H1 (cell line): ENCODE measurements at regions not wholly inside any gene's neighbourhood (a gene's known extent, or its start where the extent isn't known, plus 50 kb on each side); places are given as distances from the start of the nearest gene placed in this dataset.

Experiments
- CTCF ChIA-PET: fragments of 300-600 bp; sonication (Branson Sonifier 250); formaldehyde crosslinking; loops from one replicate; lab custom pipeline; 2021; ENCODE audit not compliant: partially characterized antibody; lab: Charles Lee
- POLR2A ChIA-PET: fragments of 300-600 bp; sonication (Branson Sonifier 250); formaldehyde crosslinking; loops from one replicate; lab custom pipeline; 2021; ENCODE audit warnings: inconsistent platforms; ENCODE audit not compliant: partially characterized antibody; lab: Charles Lee
- DNase-seq, 2 experiments: peaks; one replicate each; pipeline versions ENCODE4 v3.0.0 to v3.0.0-alpha.2; 2010 to 2022; ENCODE audit warnings: low spot score in 2 of 2, low read depth in 1 of 2, mixed read lengths in 1 of 2
- FAIRE-seq: peaks from 2 replicates; lab custom pipeline; 2011; peaks lifted over from hg19 to GRCh38; lab: Jason Lieb, UNC
- H2AFZ ChIP-seq: 2 replicates; pipeline ENCODE4 v1.8.1; 2012; ENCODE audit warnings: low read length, inconsistent platforms
- H2AK5ac ChIP-seq: 2 replicates; pipeline ENCODE4 v1.6.1; 2013; ENCODE audit warnings: low read depth, low read length
- H2BK120ac ChIP-seq: replicated peaks from 2 replicates; pipeline ENCODE3; 2013; ENCODE audit warnings: low read depth, low read length, inconsistent platforms
- H2BK12ac ChIP-seq: 2 replicates; pipeline ENCODE4 v1.6.1; 2013; ENCODE audit warnings: low read depth, low read length
- H2BK15ac ChIP-seq: 2 replicates; pipeline ENCODE4 v1.6.1; 2013; ENCODE audit warnings: low read length
- H2BK20ac ChIP-seq: 2 replicates; pipeline ENCODE4 v1.6.1; 2013; ENCODE audit warnings: low read length
- H2BK5ac ChIP-seq: 2 replicates; pipeline ENCODE4 v1.6.1; 2013; ENCODE audit warnings: low read depth, low read length
- H3K14ac ChIP-seq: 2 replicates; pipeline ENCODE4 v1.6.1; 2013; ENCODE audit warnings: inconsistent platforms; ENCODE audit not compliant: insufficient read length
- H3K18ac ChIP-seq: 2 replicates; pipeline ENCODE4 v1.6.1; 2013; ENCODE audit warnings: low read length; ENCODE audit errors: extremely low read depth
- H3K23ac ChIP-seq: 2 replicates; pipeline ENCODE4 v1.6.1; 2013; ENCODE audit warnings: inconsistent platforms; ENCODE audit not compliant: insufficient read length
- H3K23me2 ChIP-seq: 2 replicates; pipeline ENCODE4 v1.6.1; 2013; ENCODE audit warnings: low read depth, low read length
- H3K27ac ChIP-seq: 2 replicates; pipeline ENCODE4 v1.6.1; 2011; ENCODE audit warnings: low read depth, low read length, inconsistent platforms
- H3K27me3 ChIP-seq, 4 experiments: replicated peaks in 1 of 4; 1 replicate in 1 of 4; 2 replicates in 3 of 4; pipeline versions ENCODE4 v1.6.1 to v1.8.1; 2011 to 2013; ENCODE audit warnings: low read length in 3 of 4, mild to moderate bottlenecking in 3 of 4, inconsistent platforms in 2 of 4, mixed read lengths in 2 of 4, moderate library complexity in 1 of 4; ENCODE audit not compliant: control insufficient read depth in 3 of 4, insufficient read depth in 3 of 4; ENCODE audit errors: extremely low read depth in 1 of 4
- H3K36me3 ChIP-seq, 4 experiments: 2 replicates each; pipeline versions ENCODE4 v1.6.1 to v1.8.1; 2011 to 2013; ENCODE audit warnings: mild to moderate bottlenecking in 4 of 4, low read length in 3 of 4, moderate library complexity in 2 of 4, control low read depth in 1 of 4, inconsistent platforms in 1 of 4; ENCODE audit not compliant: insufficient read depth in 4 of 4, control insufficient read depth in 2 of 4
- H3K4ac ChIP-seq: replicated peaks from 2 replicates; pipeline ENCODE3; 2013; ENCODE audit warnings: low read length, low read depth, mixed read lengths, inconsistent platforms; ENCODE audit not compliant: insufficient read length
- H3K4me1 ChIP-seq, 4 experiments: replicated peaks in 1 of 4; 1 replicate in 1 of 4; 2 replicates in 3 of 4; pipeline versions ENCODE4 v1.6.1 to v1.8.1; 2011 to 2013; ENCODE audit warnings: low read length in 3 of 4, inconsistent platforms in 2 of 4, mixed read lengths in 1 of 4; ENCODE audit not compliant: insufficient read depth in 4 of 4, control insufficient read depth in 3 of 4
- H3K4me2 ChIP-seq, 2 experiments: 2 replicates each; pipeline versions ENCODE4 v1.6.1 to v1.8.1; 2011 to 2013; ENCODE audit warnings: low read depth in 2 of 2, low read length in 2 of 2, control low read depth in 1 of 2, inconsistent platforms in 1 of 2, mild to moderate bottlenecking in 1 of 2; ENCODE audit not compliant: insufficient read depth in 1 of 2
- H3K4me3 ChIP-seq, 4 experiments: fragments of 200-600, 300-600 bp in 1 of 4; sonication (generic), shearing (Covaris generic), sonication (Bioruptor Twin) in 1 of 4; 2 replicates each; pipeline versions ENCODE4 v1.5.1 to v1.8.1; 2011 to 2016; ENCODE audit warnings: low read length in 4 of 4, low read depth in 3 of 4, control low read depth in 2 of 4, inconsistent platforms in 2 of 4, mild to moderate bottlenecking in 2 of 4, mixed read lengths in 1 of 4, moderate library complexity in 1 of 4; ENCODE audit not compliant: insufficient read depth in 2 of 4; ENCODE audit errors: extremely low read depth in 1 of 4
- H3K56ac ChIP-seq: replicated peaks from 2 replicates; pipeline ENCODE3; 2013; ENCODE audit warnings: low read depth, mild to moderate bottlenecking, mixed read lengths, low read length, inconsistent platforms; ENCODE audit not compliant: insufficient read length
- H3K79me1 ChIP-seq: 2 replicates; pipeline ENCODE4 v1.6.1; 2013; ENCODE audit warnings: low read depth, low read length, control low read depth
- H3K79me2 ChIP-seq, 2 experiments: 2 replicates each; pipeline versions ENCODE4 v1.6.1 to v1.8.1; 2012 to 2013; ENCODE audit warnings: low read length in 2 of 2, mild to moderate bottlenecking in 2 of 2, inconsistent platforms in 1 of 2; ENCODE audit not compliant: insufficient read depth in 2 of 2, control insufficient read depth in 1 of 2
- H3K9ac ChIP-seq, 4 experiments: replicated peaks in 1 of 4; 1 replicate in 1 of 4; 2 replicates in 3 of 4; pipeline versions ENCODE4 v1.6.1 to v1.8.1; 2011 to 2013; ENCODE audit warnings: low read depth in 3 of 4, low read length in 3 of 4, control low read depth in 2 of 4, mild to moderate bottlenecking in 2 of 4, moderate library complexity in 2 of 4, inconsistent platforms in 1 of 4; ENCODE audit errors: extremely low read depth in 1 of 4
- H3K9me3 ChIP-seq, 2 experiments: 2 replicates each; pipeline versions ENCODE4 v1.6.1 to v1.8.1; 2012 to 2013; ENCODE audit warnings: mild to moderate bottlenecking in 2 of 2, moderate library complexity in 2 of 2, control low read depth in 1 of 2, inconsistent platforms in 1 of 2, low read depth in 1 of 2, low read length in 1 of 2, mixed read lengths in 1 of 2; ENCODE audit not compliant: insufficient read depth in 2 of 2
- H4K20me1 ChIP-seq, 2 experiments: replicated peaks in 1 of 2; 2 replicates each; pipeline versions ENCODE3 to v1.8.1; 2011 to 2013; ENCODE audit warnings: inconsistent platforms in 2 of 2, low read length in 2 of 2, mild to moderate bottlenecking in 1 of 2; ENCODE audit not compliant: insufficient read depth in 2 of 2, control insufficient read depth in 1 of 2
- H4K5ac ChIP-seq: 2 replicates; pipeline ENCODE4 v1.6.1; 2013; ENCODE audit warnings: low read length, low read depth, mixed read lengths, inconsistent platforms; ENCODE audit not compliant: insufficient read length
- H4K8ac ChIP-seq: 2 replicates; pipeline ENCODE4 v1.8.0; 2013; ENCODE audit warnings: mild to moderate bottlenecking, moderate library complexity, low read length, inconsistent platforms; ENCODE audit not compliant: insufficient read depth; ENCODE audit errors: extremely low read depth
- H4K91ac ChIP-seq: replicated peaks from 2 replicates; pipeline ENCODE3; 2013; ENCODE audit warnings: low read length, mixed read lengths, inconsistent platforms; ENCODE audit not compliant: insufficient read length
- CBX8 ChIP-seq: fragments of 300-800, 300-1000 bp; sonication (generic); IDR thresholded peaks from 2 replicates; pipeline ENCODE4 v1.7.1; 2016; ENCODE audit warnings: low read depth, low read length, borderline replicate concordance
- CTCF ChIP-seq, 3 experiments: IDR thresholded peaks; 1 replicate in 2 of 3; 2 replicates in 1 of 3; pipeline versions ENCODE4 v1.5.1 to v1.6.1; 2011; ENCODE audit warnings: low read length in 3 of 3, mild to moderate bottlenecking in 3 of 3, inconsistent platforms in 2 of 3, low read depth in 1 of 3, moderate library complexity in 1 of 3; ENCODE audit not compliant: insufficient read depth in 1 of 3; ENCODE audit errors: control extremely low read depth in 1 of 3
- E2F6 ChIP-seq: IDR thresholded peaks from 2 replicates; pipeline ENCODE4 v1.6.1; 2012; ENCODE audit warnings: inconsistent platforms
- RBBP5 ChIP-seq: IDR thresholded peaks from 2 replicates; pipeline ENCODE4 v1.7.1; 2012; ENCODE audit warnings: low read depth, mild to moderate bottlenecking, inconsistent platforms, low read length, moderate library complexity, borderline replicate concordance
- RXRA ChIP-seq: IDR thresholded peaks from 2 replicates; pipeline ENCODE4 v1.6.1; 2011; ENCODE audit warnings: low read depth, mild to moderate bottlenecking, low read length, moderate library complexity; ENCODE audit not compliant: insufficient read depth
- WGBS, 2 experiments: shearing (Covaris generic) in 1 of 2; methylation state at CpG; one replicate each; pipeline versions ENCODE4 v1.1.6 to v1.1.7; 2013 to 2015; ENCODE audit warnings: low lambda C conversion rate in 2 of 2, mixed read lengths in 2 of 2, inconsistent platforms in 1 of 2, low coverage in 1 of 2, missing lambda C conversion rate in 1 of 2; ENCODE audit not compliant: insufficient replicate concordance in 2 of 2, insufficient coverage in 1 of 2, insufficient read length in 1 of 2; ENCODE audit errors: extremely low coverage in 1 of 2, missing lambda C conversion rate in 1 of 2; 5-methylcytosine and 5-hydroxymethylcytosine counted together
- TF ChIP-seq, protein P1 (sequence below): IDR thresholded peaks from 2 replicates; pipeline ENCODE4 v1.6.1; 2012; ENCODE audit warnings: low read length, inconsistent platforms
- TF ChIP-seq, protein P2 (sequence below): IDR thresholded peaks from 2 replicates; pipeline ENCODE4 v1.6.1; 2012; ENCODE audit warnings: inconsistent platforms

GRCh38 chr16:18062713-18063112 lies 273.8 kb downstream of the NPIPA8 start:
- FAIRE-seq (no peak), DNase-seq (peak in 1 of 2 experiments; percentile 51)
- ChIA-PET CTCF (interaction anchor here (0.7 to 1.2 kb wide), 2 partner anchors 21 to 87 kb away, joined by 3 to 4 read pairs; no protein-coding TSS in a partner anchor), POLR2A (no interaction called here)
- Histone ChIP-seq H4K20me1 (no peaks in the 10 kb centered on the region), H3K56ac (no peak overlapping the region), H4K8ac (no peak overlapping the region), H2BK12ac (0 out of 2 replicates have a peak overlapping the region, but pooled peaks have one; percentile 39), H2BK15ac (0 out of 2 replicates have a peak overlapping the region, but pooled peaks have one; percentile 29), H3K79me1 (no peaks in the 10 kb centered on the region), H2BK5ac (no peak overlapping the region), H3K4me2 (no peak overlapping the region), H3K23ac (no peak overlapping the region), H2BK20ac (peak overlapping the region; percentile 64; the same call in 1 of the 2 replicates), H3K27ac (no peak overlapping the region), H3K23me2 (peaks cover 8% of the 10 kb centered on the region; the same call in 1 of the 2 replicates), H3K79me2 (no peaks in the 10 kb centered on the region), H3K14ac (no peak overlapping the region), H4K5ac (no peak overlapping the region), H3K18ac (peak overlapping the region; percentile 71), H3K27me3 (no peaks in the 10 kb centered on the region; a peak in 1 of 7 replicates), H3K4ac (no peak overlapping the region), H3K4me3 (no peak overlapping the region), H2AFZ (peak overlapping the region; percentile 48; the same call in 1 of the 2 replicates), H2BK120ac (no peak overlapping the region), H3K9me3 (no peaks in the 10 kb centered on the region), H3K4me1 (peaks cover 0 to 4% (median 0%) of the 10 kb centered on the region in 4 experiments; a peak in 1 of 7 replicates), H4K91ac (no peak overlapping the region), H2AK5ac (no peak overlapping the region), H3K9ac (no peak overlapping the region), H3K36me3 (no peaks in the 10 kb centered on the region)
- WGBS, 2 experiments, result 68% methylated on average over 9 of the region's 9 CpGs; no CpG with 5 or more reads in 1 of the 2 experiments
- TF ChIP-seq, protein P1, sequence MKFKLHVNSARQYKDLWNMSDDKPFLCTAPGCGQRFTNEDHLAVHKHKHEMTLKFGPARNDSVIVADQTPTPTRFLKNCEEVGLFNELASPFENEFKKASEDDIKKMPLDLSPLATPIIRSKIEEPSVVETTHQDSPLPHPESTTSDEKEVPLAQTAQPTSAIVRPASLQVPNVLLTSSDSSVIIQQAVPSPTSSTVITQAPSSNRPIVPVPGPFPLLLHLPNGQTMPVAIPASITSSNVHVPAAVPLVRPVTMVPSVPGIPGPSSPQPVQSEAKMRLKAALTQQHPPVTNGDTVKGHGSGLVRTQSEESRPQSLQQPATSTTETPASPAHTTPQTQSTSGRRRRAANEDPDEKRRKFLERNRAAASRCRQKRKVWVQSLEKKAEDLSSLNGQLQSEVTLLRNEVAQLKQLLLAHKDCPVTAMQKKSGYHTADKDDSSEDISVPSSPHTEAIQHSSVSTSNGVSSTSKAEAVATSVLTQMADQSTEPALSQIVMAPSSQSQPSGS, result no peak
- TF ChIP-seq, protein P2, sequence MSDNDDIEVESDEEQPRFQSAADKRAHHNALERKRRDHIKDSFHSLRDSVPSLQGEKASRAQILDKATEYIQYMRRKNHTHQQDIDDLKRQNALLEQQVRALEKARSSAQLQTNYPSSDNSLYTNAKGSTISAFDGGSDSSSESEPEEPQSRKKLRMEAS, result no peak
- no peak for TF ChIP-seq CBX8
- TF ChIP-seq E2F6, result peak; percentile 27; the same call in 1 of the 2 replicates
- TF ChIP-seq RXRA, result no peak
- TF ChIP-seq RBBP5, result no peak
- 0 out of 4 replicates have a peak, but pooled peaks of 1 of the 3 experiments have one; percentile 8 for TF ChIP-seq CTCF (IDR thresholded peaks at IDR 0.05; ENCODE audit: control extremely low read depth in 1 of 3, insufficient read depth in 1 of 3, low read depth in 1 of 3, low read length in 3 of 3)
